H4 (cell line): ENCODE measurements at regions not wholly inside any gene's neighbourhood (a gene's known extent, or its start where the extent isn't known, plus 50 kb on each side); places are given as distances from the start of the nearest gene placed in this dataset.

Experiments used
- DNase-seq: peaks from one replicate; pipeline ENCODE4 v3.0.0-alpha.2; 2015; ENCODE audit warnings: low spot score

- DNase-seq, result no peak
These were observed 212.5 kb downstream of the CSNK2A3 start for GRCh38 chr11:11140510-11140909.

GRCh38 chr11:11137339-11137738, 215.7 kb downstream of the CSNK2A3 start:
- no peak for DNase-seq

GRCh38 chr11:11135820-11136476, 217.1 kb downstream of the CSNK2A3 start:
- no peak for DNase-seq

DNA sequence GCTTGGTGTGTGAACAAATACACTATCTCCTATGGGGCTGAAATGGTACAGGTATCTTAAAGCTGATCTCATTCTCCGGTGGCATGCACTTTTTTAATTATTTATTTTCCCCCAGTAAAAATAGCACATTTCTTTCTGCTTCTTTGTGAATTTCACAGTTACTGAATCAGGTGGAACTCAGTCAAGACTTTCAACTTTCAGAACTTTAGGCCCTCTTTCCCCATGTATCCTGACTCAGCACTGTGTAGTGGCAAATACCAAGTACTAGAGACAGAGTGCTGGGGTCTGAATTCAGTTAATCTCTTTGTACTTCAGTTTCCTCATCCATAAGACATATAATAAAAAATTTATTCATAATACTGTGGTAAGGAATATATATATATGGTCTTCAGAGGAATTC, 223.9 kb downstream of the CSNK2A3 start:
- no peak for DNase-seq

DNA sequence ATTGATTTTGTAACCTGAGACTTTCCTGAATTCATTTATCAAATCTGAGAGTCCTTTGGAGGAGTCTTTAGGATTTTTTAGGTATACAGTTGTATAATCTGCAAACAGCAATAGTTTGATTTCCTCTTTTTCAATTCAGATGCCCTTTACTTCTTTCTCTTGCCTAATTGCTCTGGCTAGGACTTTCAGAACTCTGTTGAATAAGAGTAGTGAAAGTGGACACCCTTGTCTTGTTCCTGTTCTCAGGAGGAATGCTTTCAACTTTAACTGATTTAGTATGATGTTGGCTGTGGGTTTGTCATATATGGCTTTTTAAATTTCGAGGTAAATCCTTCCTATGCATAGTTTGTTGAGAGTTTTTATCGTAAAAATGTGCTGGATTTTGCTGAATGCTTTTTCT, 227.4 kb downstream of the CSNK2A3 start:
- no peak for DNase-seq

GRCh38 chr11:11122749-11123148, 230.3 kb downstream of the CSNK2A3 start:
- DNase-seq, result no peak

- DNase-seq, result no peak
These were observed 233.1 kb downstream of the CSNK2A3 start for GRCh38 chr11:11119917-11120316.

DNA sequence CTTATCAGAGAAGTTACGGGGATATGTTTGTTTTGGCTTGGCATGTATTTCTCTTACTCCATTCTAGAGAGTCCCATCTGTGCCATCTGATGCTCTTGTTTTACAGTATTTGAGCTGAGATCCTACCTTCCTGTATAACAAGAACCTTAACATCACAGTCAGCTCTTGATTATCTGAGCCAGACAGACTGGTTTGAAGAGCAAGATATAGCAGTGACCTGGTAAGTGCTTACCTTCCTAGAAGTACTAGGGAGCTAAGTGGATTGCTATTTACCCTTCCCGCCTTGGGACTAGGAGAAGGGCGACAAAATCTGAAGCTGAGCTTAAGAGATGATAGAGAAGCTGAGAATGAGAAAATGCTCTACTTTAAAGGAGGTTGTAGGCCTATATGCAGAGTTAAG, 235.3 kb downstream of the CSNK2A3 start:
- DNase-seq, result no peak

DNA sequence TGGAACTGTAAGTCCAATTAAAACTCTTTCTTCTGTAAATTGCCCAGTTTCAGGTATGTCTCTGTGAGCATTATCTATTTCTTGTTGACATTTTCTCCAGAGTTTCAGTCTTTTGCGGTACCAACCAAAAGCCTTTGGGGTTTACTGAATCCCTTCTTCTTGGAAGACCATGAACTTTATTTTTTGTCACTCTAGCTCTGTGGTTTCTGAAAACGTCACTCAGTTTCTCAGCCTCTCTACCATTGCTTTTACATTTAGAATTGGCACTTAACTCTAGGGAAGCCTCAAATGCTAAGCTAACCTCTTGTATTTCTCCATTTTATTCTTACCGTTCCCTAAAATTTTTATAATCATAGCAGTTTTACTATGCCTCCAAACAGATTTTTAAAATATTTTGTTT, 237.6 kb downstream of the CSNK2A3 start:
- DNase-seq, result no peak

- DNase-seq, result no peak
These were observed 239.4 kb downstream of the CSNK2A3 start for GRCh38 chr11:11113626-11114025.

DNA sequence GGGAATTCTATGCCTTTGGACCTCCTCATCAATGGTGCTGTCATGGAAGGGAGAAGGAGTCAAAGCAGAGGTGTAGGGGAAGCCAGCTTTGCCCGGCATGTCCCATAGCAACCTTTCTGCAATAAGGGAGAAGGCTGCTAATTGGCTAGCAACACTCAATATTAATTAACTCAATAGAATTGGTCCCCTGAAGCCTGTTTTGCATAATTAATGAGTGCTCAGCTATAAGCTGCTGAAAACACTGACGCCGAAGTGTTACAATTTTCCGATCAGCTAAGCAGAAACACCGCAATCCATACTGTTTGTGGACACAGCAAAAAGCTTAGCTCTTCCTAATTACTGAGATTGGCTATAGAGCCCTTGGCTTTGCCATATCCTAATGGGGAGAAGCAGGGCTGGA, 245.0 kb downstream of the CSNK2A3 start:
- DNase-seq, result no peak

DNA sequence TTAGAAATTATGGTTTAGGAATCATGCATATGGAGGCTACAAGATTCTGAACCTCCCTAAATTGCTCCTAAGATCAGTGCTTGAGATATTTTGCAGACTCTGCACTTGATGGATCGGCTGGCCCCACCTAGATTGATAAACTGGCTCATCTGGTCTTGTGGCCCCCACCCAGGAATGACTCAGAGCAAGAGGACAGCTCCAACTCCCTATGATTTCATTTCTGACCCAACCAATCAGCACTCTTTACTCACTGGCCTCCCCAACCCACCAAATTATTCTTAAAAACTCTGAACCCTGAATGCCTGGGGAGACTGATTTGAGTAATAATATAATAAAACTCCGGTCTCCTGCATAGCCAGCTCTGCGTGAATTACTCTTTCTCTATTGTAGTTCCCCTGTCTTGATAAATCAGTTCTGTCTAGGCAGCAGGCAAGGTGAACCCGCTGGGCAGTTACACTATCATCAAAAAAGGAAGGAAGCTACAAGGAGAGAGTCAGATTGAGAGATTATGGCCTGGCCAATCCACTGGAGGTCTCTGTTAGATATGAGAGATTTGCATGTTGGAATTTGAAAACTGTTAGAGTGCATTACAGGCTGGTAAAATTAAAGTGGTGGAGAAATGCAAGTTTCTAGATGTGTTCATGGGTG, 245.8 kb downstream of the CSNK2A3 start:
- DNase-seq, result no peak

GRCh38 chr11:11105361-11105760, 247.5 kb upstream of the ZBED5 start:
- DNase-seq, result no peak

DNA sequence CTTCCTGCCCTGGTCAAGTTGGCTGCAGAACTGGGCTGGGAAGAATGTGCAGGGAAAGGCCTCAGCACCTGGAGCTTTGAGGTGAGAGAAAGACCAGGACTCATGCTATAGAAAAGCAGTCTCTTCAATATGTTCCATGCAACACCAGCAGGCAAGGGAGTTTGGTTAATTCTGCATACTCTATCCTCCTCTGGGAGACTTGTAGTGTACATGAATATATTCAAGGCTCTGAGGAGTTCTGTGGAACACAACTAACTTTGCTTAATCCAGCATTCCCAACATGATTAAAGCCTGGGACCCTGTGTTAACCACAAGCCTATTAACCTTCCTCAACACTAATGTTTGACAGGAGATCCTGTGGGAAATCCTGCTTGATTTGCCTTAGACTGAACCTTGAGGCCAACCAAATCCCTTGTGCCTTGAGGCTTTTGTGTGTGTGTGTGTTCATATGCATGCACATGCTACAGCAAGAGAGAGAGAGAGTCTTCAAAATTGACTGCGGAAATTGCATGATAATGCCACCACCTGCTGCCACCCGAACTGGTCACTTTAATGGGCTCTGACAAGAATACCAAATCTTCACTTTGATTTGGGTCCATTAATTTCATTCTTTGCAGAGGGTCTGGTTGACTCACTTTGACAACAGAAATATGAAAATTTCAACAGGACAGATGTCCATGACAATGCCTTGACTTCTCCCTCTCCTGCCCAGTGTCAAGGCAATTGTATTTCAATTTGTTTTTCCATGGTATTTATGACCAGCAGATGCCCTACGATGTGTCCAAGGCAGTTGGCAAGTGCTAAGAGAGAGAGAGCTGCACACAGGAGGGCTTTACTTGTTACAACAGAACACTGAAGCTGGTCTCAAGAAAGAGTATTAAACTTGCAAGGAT, 238.2 kb upstream of the ZBED5 start:
- DNase-seq, result no peak

- no peak for DNase-seq
These were observed 232.6 kb upstream of the ZBED5 start for GRCh38 chr11:11090495-11090894.

DNA sequence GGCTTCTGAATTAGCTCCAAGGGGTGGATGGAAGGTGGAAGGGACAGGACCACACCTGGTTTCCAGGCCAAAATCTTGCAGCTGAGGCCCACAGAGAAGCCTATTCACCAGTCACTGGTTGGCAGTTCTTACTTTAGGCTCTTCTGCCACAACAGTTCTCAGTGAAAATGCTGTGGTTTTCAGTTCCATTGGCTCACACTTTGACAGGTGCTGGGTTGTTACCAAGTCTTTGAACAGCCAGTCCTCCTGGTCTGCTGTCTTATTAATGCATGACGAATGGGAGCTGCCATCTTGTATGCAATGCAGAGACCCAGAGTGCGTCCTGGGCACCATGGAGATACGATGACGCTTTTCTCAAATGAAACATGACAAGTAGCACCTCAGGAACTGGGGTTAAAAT, 232.0 kb upstream of the ZBED5 start:
- DNase-seq, result no peak

GRCh38 chr11:11086979-11087378, 229.1 kb upstream of the ZBED5 start:
- DNase-seq, result no peak

DNA sequence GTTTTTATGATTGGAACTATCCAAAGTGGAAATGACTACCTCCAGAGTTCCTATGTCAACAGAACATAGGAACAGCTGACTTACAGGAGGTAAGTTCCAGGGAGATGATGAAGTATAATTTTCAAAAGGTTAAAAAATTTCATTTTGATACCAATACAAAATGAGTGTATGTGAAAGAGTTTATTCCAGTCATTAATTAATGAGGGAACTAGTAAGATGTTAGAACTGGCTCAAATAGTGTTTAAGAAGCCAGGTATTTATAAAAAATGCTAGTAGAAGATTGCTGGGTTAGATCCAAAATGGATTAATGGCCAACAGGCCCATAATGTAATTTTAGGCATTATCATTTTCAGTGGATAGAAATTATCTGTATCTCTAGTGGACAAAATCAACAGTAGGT, 227.7 kb upstream of the ZBED5 start:
- DNase-seq, result no peak

DNA sequence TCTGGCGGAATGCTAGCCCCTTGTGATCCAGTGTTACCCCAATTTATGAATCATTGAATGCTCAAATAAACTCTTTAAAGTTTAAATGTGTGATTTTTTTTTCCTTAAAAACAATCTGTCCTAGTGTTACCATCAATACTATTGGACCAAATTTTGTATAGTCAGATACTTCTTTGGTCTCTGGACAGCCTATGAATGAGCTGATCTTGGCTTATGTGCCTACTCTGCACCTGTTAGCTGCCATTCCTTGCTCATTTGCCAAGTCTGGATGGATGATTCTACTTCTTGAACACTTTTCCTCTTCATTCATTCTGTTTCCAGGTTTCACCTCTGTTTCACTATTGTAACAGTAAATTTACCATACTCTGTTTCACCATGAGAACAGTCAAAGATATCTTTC, 226.5 kb upstream of the ZBED5 start:
- no peak for DNase-seq

GRCh38 chr11:11083441-11083840, 225.6 kb upstream of the ZBED5 start:
- DNase-seq, result no peak

- no peak for DNase-seq
These were observed 224.8 kb upstream of the ZBED5 start for GRCh38 chr11:11082646-11083045.

DNA sequence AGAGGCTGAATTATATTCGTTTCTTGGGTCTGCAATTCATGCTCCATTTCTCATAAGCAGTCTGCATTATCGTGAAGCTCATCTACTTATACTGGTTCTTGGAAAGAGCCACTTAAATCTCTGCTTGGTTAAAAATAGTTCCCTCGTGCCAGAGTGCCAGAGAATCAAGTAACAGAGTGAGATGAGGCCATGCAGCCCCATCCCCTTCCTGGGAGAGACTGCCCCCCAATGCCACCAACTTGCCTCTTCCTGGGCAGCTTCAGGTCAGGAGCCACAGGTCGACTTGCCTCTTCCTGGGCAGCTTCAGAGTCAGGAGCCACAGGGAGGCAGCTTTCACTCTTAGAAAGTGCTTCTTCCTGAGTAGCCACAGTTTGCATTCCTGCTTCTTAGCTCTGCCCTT, 223.9 kb upstream of the ZBED5 start:
- no peak for DNase-seq

DNA sequence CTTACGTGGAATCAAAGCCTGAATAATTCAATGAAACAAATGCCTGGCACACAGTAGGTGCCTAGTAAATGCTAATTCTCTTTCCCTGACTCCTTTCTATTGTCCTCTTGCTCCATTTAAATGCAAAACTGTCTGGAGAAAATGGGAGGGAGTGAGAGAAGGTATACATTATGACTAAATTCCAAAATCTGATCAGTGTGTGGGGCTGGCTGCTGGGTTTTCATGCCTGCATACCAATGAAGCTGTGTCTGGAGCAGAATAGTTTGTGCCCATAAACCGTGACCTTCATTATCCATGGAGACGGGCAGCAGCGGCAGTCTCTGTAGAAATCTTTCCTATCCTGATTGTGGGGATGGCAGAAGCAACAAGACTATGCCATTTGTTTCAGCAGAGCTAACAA, 223.4 kb upstream of the ZBED5 start:
- no peak for DNase-seq
